SKM-1 treated with dmso at 0.1 percent for 144 hours (cell line): ENCODE measurements at regions not wholly inside any gene's neighbourhood (a gene's known extent, or its start where the extent isn't known, plus 50 kb on each side); places are given as distances from the start of the nearest gene placed in this dataset.
"Not testable (repeated sequence)": the region's sequence is repeated elsewhere in the genome, so short reads cannot be mapped to it uniquely, and the experiment has no call there.

Source experiments
- DNase-seq: peaks from one replicate; lab custom pipeline; 2025; ENCODE audit not compliant: unreplicated experiment; lab: John Stamatoyannopoulos, UW

GRCh38 chr12:131249246-131250027 lies 295.7 kb downstream of the ADGRD1 start:
- DNase-seq = no peak

GRCh38 chr12:131250028-131250950 lies 296.6 kb downstream of the ADGRD1 start:
- DNase-seq = no peak

DNA sequence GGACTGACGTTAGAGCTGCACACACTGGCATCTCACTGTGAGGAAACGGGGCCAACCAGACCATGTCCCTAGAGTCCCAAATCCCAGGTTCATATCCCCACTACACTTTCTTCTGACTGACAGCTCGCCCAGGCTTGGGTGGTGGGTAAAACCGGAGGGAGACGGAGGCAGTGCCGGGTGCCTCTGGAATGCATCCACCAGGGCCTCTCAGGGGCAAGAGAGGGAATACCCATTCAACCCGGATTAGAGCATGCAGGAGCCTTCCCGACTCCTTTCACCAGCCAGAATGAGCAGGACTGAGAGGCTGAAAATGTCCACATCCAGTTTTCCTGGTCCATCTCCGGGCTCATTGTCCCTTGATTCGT lies 297.2 kb downstream of the ADGRD1 start:
- no peak for DNase-seq

- DNase-seq = no peak
Observed at GRCh38 chr12:131251336-131252101, 297.8 kb downstream of the ADGRD1 start.

DNA sequence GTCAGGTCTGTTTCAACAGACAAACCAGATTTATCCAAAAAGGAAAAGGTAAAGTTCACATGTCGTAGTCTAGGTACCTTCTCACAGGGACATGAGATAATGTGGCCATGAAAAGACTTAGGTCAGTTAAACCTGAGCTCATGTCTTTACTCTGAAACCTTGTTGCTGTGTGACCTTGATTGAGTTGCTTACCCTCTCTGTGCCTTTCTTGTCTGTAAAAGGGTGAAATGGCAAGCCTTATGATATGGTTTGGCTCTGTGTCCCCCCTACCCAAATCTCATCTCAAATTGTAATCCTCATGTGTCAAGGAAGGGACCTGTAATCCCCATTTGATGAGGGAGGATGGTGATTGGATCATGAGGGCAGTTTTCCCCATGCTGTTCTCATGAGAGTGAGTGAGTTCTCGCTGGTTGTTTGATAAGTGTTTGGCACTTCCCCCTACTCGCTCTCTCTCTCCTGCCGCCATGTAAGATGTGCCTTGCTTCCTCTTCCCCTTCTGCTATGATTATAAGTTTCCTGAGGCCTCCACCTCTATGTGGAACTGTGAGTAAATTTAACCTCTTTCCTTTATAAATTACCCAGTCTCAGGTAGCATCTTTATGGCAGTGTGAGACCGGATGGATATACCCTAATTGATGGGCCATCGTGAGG lies 299.8 kb downstream of the ADGRD1 start:
- DNase-seq = no peak

GRCh38 chr12:131254374-131254773 lies 300.7 kb downstream of the ADGRD1 start:
- no peak for DNase-seq

- no peak for DNase-seq
Observed at GRCh38 chr12:131258398-131258797, 304.7 kb downstream of the ADGRD1 start.

DNA sequence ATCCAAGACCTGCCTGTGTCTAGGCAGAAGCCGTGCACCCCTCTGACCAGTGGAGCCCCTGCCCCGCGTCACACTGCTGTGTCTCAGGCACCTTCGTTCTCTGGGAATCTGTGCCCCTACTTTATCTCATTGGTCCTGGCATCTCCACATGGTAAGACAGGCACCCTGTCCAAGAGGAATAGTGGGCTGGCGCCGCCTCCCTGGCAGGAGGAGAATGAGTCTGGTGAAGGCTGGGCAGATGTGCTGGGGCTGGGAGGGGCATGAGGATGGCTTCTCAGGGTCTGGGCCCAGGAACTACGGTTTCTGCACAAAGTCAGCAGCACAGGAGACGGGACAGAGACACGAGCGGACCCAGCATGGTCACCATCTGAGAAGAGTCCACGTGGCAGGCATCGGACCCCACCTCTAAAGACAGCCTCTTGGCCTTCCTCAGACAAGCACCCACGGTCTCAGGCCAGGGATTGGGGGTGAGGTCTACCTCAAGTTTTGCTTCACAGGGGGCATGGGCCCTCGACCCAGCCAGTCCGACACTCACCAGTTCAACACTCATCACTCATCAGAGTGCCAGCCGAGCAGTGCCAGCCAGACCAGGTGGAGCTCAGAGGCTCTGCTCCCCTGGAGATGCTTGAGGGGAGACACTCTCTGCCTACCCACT lies 306.7 kb downstream of the ADGRD1 start:
- DNase-seq = no peak

DNA sequence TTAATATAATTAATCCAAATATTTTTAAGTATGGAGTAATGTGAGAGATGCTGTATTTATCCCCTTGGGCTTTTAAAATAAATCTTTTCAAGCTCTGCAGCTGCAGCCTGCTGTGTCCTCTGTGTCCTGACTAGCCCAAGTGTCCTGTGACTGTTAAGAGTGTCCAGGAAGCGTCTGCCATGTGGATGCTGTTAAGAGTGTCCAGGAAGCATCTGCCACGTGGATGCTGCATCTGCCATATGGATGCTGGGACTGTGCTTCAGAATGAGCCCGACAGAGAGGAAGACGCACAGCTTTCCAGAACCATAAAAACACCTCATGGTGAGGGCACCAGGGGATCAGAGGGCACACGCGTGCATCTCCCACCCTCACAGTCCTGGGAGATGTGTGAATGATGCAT lies 307.2 kb downstream of the ADGRD1 start:
- DNase-seq = no peak

DNA sequence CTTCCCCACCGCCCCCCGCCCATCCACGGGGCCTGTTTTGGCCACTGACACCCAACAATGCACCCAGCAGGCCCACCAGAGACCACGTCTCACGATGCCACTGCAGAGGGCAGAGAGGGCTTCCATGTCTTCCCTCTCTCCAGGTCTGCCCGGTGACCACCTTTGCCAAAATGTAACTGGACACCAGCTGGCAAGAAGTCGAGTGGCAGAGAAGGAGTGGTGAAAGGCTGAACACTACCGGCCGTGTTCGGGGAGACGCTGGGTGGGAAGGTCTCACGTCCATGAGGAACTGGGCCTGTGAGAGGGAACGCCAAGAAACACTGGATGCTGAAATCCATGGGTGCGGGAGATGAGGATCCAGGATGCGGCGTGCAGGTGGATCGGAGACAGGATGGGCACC lies 308.2 kb downstream of the ADGRD1 start:
- no peak for DNase-seq

DNA sequence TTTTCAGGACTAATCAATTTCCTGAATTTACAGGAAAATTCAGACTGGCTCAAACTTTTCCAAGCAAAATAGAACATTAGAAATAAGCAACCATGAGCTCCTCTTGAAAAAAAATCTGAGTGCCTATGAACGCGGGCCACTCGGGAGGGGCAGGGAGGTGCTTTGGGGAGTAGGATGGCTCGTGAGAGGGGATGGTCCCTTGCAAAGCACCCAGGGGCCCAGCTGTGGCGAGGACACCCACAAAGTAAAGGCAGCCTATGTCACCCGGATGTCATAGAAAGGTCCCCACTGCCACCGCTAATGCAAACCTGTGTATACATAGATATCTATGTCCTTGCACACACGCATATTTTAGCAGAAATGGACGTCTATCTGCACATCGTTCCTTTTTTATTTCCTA lies 309.9 kb downstream of the ADGRD1 start:
- DNase-seq = no peak

- DNase-seq = no peak
Observed at GRCh38 chr12:131264635-131265034, 310.9 kb downstream of the ADGRD1 start.

- DNase-seq = no peak
Observed at GRCh38 chr12:131266591-131267467, 313.1 kb downstream of the ADGRD1 start.

DNA sequence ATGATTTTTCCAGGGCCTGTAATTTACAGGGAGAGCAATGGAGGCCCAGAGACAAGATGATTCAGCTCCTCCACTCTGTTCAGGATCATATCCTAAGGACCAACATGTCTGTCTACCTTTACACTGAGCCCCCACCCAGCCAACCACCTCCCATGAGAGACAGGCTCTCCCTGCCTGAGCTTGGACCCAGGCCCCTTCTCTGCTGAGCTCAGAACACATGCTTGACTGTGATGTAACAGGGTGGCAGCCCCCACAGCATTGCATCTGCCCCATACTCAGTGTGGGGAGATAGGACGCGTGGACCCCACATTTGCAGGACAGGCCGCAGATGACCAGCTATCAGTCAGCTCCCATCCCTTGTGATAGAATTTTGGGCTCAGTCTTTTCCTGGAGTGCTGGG lies 313.9 kb downstream of the ADGRD1 start:
- DNase-seq = no peak

- not testable (repeated sequence) for DNase-seq
Observed at GRCh38 chr12:131268123-131268522, 314.4 kb downstream of the ADGRD1 start.

DNA sequence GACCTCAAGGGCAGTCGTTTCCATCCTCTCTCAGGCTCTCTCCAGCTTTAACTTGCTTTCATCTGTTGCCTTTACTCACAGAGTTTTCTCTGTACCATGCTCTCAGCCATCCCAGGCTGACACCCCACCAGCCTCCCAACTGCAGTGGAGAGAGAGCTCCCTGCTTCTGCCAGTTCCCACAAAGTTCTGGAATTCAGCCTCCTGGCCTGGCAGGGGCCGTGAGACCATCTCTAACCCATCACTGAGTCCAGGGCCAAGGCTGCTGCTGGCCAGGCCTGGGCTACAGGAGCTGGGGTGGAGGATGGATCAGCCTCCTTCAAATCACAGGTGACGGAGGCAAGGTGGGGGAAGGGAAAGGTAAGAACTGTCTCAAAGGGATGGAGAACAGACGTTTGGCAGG lies 314.9 kb downstream of the ADGRD1 start:
- not testable (repeated sequence) for DNase-seq

GRCh38 chr12:131269551-131269950 lies 315.8 kb downstream of the ADGRD1 start:
- DNase-seq = no peak

DNA sequence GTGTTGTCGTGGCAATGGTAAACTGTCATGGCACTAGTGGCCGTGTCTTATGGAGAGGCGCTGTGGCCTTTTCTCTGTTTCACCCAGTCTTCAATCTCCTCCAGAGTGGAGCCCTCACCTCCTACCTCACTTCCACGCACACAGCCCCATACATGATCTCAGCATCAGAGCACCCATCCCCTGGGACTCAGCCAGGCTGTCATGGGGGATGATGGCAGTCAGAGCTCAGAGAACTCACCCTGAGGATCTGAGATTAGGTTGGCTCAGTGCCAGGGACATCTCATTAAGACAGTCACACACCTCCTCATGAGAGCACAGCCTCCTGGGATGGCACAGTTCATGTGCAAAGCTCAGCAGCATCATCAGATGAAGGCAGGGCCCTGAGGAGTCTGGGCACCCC lies 316.3 kb downstream of the ADGRD1 start:
- DNase-seq = not testable (repeated sequence)

- DNase-seq = no peak
Observed at GRCh38 chr12:131271724-131272123, 318.0 kb downstream of the ADGRD1 start.
